ENCODE measurements at regions not wholly inside any gene's neighbourhood (a gene's known extent, or its start where the extent isn't known, plus 50 kb on each side); places are given as distances from the start of the nearest gene placed in this dataset.

DNA sequence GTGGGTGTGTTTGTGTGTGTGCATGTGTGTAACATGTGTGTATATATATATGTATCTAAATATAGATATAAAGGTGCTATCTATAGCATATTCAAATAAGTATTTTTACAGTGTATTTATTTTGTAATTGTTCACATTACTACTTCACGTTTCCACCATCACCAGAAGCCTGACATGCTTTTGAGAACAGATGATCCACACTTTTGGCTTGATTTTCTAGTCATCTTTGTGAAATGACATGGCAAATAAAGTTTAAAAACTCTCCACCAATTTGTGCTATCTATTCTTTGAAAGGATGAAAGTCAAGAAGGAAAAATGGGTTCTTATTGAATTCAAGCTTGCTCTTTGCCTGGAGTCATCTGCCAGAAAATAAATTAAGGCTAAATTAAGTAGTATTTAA is 294.0 kb upstream of the AKR1E2 start:
- in situ Hi-C loops (cut with HindIII; ENCODE audit: low pct_unique_long_range_greater_than_20kb, low sequenced_read_pairs): no loop called here
- no peak for DNase-seq (ENCODE audit: low read depth)

DNA sequence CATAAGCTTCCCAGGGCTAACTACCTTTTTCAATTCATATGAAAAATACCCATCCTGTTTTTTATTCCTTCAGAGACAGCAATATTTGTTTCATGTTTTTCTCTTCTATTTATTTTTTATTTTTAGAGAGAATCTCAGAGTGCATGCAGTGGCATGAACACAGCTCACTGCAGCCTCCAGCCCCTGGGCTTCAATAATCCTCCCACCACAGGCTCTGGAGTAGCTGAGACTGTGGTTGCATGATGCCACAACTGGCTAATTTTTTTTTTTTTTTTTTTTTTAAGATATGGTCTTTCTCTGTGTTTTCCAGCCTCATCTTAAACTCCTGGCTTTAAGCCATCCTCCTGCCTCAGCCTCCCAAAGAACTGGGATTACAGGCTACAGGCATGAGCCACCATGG is 296.7 kb upstream of the AKR1E2 start:
- in situ Hi-C loops (cut with HindIII; ENCODE audit: low pct_unique_long_range_greater_than_20kb, low sequenced_read_pairs): no loop called here
- no peak for DNase-seq (ENCODE audit: low read depth)

DNA sequence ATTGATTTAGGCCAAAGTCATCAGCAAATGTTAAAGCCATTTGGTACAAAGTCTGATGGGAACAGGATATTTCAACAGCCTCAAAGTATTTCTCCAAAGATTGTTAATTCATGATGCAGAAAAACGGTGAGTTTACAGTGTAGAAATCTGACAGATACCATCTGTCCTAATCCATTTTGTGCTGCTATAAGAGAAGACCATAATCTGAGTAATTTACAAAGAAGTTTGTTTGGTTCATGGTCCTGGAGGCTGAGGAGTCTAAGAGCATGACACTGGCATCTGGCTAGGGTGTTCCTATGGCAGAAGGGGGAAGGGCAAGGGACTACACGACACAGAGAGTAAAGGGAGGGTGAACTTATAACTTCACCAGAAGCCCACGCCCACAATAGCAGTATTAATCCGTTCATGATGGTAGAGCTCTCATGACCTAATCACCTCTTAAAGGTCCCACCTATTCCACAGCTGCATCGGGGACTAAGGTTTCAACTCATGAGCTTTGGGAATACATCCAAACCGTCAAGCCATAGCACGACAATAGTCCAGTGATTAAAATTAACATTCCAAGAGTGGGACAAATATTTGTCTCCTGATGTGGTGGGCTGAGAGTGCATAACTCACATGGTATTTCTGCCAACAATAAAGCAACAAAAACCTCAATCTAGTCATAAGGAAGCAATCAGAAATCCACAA is 298.6 kb upstream of the AKR1E2 start:
- in situ Hi-C loops (cut with HindIII; ENCODE audit: low pct_unique_long_range_greater_than_20kb, low sequenced_read_pairs): no loop called here
- DNase-seq (ENCODE audit: low read depth): peak; percentile 23

DNA sequence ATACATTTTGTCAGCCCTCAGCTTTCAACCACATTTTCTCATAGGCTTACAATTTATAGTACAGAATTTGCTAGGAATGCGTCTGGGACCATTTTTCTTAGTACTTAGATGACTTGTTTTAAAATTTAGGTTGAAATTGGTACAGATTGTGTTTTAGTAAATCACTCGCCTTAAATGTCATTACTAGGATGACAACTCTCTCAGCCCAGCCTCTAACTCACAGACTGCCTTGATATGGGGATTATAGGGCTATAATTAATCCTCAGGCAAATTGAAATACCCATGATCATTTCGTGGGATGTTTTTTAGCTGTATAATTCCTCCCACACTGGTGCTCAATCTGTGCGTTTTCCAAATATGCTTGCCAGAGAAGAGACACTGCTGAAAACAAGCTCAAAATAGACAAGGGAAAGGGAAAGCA is 299.7 kb upstream of the AKR1E2 start:
- DNase-seq (ENCODE audit: low read depth): no peak

DNA sequence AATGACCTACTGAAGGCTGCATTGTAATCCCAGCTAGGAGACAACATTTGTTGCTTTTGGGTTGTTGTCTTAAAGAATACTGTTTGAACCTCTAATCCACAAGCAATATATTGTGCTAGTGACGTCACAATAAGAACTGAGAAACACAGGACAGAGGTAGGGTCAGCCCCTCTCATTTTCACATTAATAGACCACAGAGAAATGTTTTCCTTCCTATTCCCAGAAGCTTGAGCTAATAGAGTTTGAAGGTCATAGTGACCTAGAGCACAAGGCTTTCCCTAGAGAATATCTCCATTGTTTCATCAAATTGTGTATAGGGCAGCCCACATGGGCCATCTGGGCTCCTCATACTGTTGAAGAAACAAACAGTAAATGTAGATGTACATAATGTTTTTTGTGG is 300.9 kb upstream of the AKR1E2 start:
- DNase-seq (ENCODE audit: low read depth): no peak
- in situ Hi-C loops (cut with HindIII; ENCODE audit: low pct_unique_long_range_greater_than_20kb, low sequenced_read_pairs): no loop called here

More for the DNA sequence above, 299.7 kb upstream of the AKR1E2 start:
- in situ Hi-C loops (cut with HindIII; ENCODE audit: low pct_unique_long_range_greater_than_20kb, low sequenced_read_pairs): no loop called here

DNA sequence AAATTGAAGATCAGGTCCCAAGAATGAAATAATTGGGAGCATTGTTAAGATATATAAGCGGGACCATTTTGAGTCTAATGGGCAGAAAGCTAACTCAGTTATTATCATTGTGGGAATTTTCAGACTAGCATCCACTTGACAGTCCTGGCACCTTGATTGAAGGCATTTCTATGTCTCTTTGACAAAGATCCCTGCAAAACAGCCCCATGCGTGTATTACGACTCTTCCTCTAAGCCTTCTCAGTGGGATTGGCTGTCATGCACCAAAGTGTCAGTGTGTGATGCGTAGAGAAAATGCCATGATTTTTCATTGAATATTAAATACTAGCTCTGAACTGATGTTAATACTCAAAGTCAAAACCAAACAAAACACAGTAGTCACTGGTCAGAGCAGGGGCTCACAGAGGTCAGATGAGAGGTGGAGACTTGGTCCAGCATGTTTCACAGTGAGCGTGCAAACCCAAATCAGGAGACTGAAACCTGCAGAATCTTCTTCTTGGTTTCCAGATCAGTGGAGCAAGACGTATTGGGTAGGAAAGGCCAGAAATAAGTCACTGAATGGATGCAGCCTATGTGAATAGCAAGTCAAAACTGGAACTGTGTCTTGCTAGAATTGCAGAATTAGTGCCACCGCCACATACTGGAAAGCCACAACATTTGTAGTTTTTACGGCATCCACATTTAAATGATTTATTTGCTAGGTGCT is 303.6 kb upstream of the AKR1E2 start:
- DNase-seq (ENCODE audit: low read depth): peak; percentile 76
- in situ Hi-C loops (cut with HindIII; ENCODE audit: low pct_unique_long_range_greater_than_20kb, low sequenced_read_pairs): no loop called here

DNA sequence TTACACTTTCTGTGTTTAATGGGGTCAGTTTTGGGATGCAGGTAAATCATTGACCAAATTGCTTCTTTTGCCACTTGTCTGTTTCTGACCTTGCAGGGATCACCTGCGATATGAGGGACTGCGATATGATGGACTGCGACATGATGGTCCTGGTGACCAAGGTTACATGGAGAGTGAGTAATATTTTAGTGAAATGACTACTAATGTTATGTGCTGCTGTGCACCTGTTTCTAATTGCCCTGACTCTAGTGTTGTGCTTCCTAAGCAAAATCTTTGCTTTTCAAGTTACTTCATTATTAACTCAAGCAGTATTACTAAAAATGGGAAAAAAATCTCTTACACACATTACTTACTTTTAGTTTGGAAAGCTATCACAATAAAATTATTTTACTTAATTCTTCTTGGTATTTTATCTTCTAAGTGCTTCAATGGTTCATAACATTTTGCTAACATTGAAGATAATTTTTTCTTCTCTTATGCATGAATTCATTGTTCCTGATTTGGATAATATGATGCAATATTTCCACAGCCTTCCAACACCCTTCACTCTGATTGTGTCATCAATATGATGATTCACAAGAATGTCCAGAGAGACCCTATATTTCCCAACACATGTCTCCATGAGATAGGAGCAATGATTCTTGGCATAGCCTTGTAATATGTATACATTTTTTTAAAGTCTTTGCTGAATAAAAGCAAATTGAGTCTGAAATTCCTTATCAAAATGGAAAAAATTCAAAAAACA is 306.2 kb upstream of the AKR1E2 start:
- in situ Hi-C loops (cut with HindIII; ENCODE audit: low pct_unique_long_range_greater_than_20kb, low sequenced_read_pairs): no loop called here
- no peak for DNase-seq (ENCODE audit: low read depth)

DNA sequence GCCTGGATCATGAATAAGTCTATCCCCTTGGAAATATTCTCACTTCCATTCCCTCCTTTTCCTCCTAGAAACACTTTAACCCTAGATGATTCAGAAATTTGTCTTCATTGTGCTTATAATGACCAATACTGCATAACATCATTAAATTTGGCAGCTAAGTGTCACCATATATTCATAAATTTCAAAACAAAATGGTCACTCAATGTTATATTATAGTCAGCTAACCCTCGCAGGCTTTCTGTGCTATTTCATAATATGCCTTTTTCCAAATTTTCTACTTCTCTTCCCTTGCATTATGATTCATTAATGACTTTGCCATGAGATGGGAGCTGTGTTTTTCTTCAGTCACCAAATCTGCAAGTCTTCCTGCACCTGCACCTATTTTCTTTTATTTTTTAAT is 308.3 kb upstream of the AKR1E2 start:
- in situ Hi-C loops (cut with HindIII; ENCODE audit: low pct_unique_long_range_greater_than_20kb, low sequenced_read_pairs): no loop called here
- DNase-seq (ENCODE audit: low read depth): no peak

DNA sequence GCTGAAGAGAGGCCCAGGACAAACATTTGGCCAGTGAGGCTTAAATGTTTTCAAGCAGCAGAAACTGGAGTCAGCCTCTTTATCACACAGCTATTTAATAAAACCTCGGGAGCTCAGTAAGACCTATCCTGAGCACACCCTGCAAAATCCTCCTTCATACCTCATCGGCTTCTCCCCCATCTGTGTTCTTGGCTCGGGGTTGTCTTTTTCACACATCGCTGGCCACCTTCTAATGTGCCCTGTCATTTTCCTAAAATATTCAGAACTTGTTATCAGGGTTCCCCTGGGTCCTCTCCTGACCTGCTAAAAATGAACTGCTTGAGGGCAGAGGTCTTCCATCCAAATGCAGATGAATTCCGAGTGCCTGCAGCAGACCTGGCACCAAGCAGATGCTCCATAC is 310.3 kb upstream of the AKR1E2 start:
- in situ Hi-C loops (cut with HindIII; ENCODE audit: low pct_unique_long_range_greater_than_20kb, low sequenced_read_pairs): no loop called here
- peak; percentile 36 for DNase-seq (ENCODE audit: low read depth)

DNA sequence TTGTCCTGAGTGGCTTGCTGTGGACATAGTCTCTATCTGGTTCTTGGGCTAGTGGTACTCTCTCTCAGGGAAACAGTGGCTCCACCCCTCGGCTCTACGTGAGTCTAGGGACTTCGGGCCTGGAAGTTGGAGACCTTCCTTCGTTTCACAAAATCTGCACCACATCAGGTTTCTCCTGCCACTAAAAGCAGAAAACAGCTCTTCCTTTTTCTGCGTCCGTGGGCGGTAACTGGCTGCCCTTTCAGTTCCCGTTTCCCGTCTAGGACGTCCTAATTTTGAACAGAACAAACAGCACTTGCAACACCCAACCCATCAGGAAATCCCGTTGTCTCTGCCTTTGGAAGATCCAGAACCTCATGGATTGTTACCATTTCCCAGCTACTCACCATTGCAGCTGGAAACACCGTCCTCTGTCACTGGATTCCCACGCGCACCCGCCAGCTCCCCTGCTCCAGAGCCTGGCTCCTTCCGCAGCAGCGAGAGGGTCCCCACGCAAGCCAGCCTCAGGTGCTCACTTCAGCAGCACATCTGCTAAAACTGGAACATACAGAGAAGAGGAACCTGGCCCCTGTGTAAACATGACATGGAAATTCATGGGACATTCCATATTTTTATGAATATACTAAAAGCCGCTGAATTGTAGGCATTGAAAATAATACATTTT is 311.4 kb upstream of the AKR1E2 start:
- in situ Hi-C loops (cut with HindIII; ENCODE audit: low pct_unique_long_range_greater_than_20kb, low sequenced_read_pairs): no loop called here
- DNase-seq (ENCODE audit: low read depth): no peak

DNA sequence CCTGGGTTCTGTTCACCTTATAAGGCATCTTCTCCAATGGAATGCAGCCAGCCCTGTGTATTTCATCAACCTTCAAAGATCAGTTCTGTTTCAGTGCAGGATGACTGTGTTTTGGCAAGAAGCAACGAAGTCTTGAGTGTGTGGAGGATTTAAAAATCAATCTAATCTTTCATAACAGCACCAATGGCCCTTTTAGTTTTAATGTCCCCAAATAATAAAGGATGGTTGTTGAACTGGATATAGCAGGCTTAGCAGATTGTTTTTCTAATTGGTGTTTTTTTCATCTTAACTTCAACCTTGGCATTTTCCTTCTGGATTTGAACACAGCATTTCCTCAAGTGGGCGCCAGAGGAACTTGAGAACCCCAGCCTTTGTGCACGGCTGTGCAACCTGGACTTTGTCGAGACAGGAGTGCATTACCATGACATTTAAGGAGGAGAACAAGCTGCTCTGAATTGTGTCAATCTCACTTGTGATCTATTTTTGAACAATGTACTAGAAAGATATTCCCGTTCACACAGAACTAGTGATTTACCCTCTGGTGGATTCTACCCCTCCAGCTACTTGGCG is 313.3 kb upstream of the AKR1E2 start:
- in situ Hi-C loops (cut with HindIII; ENCODE audit: low pct_unique_long_range_greater_than_20kb, low sequenced_read_pairs): no loop called here

DNA sequence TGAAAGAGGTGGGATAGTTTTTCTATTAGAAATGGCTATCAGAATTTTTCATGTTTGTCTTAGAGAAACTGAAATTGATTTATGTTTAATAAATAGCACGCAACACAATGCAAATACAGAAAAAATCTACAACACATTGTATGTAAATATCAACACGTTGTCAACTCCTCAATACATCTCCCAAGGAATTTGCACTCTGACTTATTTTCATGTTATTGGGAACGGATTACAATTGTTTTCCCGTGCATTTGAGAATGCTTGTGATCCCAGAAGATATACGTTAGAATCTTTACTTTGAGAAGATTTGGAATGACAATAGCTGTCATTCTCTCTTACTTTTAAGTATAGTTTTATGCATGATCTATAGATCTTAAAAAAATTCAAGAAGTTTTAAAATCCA is 313.8 kb upstream of the AKR1E2 start:
- in situ Hi-C loops (cut with HindIII; ENCODE audit: low pct_unique_long_range_greater_than_20kb, low sequenced_read_pairs): no loop called here

More for the DNA sequence above, 313.3 kb upstream of the AKR1E2 start:
- DNase-seq (ENCODE audit: low read depth): peak; percentile 46

DNA sequence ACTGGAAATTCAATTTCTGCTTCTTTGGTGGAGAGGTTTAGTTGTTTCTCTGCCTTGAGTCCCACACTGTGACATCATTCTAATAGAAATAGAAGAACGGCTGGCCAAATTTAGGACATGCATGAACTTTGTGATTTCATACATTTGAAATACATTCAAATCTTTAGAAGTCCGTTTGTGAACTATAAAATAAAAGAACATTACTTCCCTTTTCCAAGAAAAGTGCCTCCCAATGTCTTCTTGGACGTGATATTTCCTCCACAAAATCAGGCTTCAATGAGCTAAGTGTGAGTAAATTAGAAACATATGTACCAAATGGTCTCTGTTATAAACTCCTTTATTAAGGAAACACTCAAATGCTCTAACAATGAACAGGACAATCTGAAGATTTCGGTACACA is 314.5 kb upstream of the AKR1E2 start:
- DNase-seq (ENCODE audit: low read depth): no peak
- in situ Hi-C loops (cut with HindIII; ENCODE audit: low pct_unique_long_range_greater_than_20kb, low sequenced_read_pairs): no loop called here

More for the DNA sequence above, 313.8 kb upstream of the AKR1E2 start:
- DNase-seq (ENCODE audit: low read depth): no peak

DNA sequence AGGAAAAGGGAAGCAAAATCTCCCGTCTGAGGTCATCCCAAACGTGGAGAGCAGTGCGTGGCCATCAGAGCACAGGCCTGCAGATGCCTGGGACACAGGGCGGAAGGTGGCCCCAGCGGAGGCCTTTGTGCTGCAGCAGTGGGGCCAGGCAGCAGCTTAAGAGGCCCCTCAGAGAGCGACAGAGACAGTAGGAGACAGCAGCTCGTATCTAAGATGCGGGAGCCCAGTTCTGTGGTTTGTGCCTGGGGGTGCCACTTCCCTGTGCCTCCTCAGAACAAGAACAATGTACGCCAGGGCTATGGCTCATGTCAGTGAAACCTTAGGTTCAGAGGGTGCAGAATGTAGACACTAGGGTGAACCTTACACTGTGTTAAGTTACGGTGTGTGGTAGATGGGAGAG is 316.6 kb upstream of the AKR1E2 start:
- no peak for DNase-seq (ENCODE audit: low read depth)
- in situ Hi-C loops (cut with HindIII; ENCODE audit: low pct_unique_long_range_greater_than_20kb, low sequenced_read_pairs): no loop called here

DNA sequence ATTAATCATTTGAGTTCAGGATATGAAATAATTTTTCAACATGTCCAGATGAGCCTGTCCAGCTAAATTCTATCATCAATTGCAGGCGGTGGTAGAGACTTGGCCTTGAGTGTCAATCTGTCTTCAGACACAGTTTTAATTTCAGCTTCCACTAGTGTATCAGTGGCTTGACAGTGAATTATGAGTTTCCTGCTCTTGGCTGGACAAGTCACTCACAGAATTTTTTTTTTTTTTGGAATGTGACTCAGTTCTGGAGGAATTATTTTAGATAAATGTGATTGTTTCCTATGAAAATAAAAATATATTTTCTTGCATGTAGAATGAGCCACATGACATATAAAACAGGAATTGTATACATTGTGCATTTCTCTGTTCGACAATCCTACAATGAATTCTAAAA is 319.9 kb upstream of the AKR1E2 start:
- in situ Hi-C loops (cut with HindIII; ENCODE audit: low pct_unique_long_range_greater_than_20kb, low sequenced_read_pairs): no loop called here
- DNase-seq (ENCODE audit: low read depth): no peak

DNA sequence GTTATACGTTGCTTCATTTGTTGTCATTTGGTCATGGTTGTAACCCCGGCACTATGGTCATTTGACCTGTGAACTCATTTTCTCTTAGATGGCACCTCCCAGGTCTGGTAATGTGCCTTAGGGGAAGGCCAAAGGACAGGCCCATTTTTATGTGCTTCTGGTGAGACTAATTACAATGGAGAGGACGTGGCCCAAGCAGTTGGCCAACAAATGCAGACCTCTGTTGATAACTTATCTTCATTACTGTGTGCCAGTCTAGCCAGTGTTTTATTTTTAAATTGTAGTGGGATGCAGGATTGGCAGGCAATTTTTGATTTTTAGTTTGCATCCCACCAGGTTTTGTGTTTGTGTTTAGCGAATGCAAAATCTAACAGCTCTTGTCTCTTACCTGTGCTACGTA is 321.5 kb upstream of the AKR1E2 start:
- DNase-seq (ENCODE audit: low read depth): no peak
- in situ Hi-C loops (cut with HindIII; ENCODE audit: low pct_unique_long_range_greater_than_20kb, low sequenced_read_pairs): no loop called here

DNA sequence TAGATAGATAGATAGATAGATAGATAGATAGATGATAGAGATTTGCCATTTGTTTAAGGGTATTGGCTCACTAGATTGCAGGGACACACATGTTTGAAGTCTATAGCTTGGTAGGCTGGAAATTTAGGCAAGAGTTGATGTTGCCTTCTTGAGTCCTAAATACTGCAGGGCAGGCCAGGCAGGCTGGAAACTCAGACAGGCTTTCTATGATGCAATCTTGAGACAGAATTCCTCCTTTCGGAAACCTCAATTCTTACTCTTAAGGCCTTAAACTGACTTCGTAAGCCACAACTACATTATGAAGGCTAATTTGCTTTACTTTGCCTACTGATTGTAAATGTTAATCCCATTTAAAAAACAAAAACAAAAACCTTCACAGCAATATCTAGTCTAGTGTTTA is 322.9 kb upstream of the AKR1E2 start:
- no peak for DNase-seq (ENCODE audit: low read depth)
- in situ Hi-C loops (cut with HindIII; ENCODE audit: low pct_unique_long_range_greater_than_20kb, low sequenced_read_pairs): no loop called here

DNA sequence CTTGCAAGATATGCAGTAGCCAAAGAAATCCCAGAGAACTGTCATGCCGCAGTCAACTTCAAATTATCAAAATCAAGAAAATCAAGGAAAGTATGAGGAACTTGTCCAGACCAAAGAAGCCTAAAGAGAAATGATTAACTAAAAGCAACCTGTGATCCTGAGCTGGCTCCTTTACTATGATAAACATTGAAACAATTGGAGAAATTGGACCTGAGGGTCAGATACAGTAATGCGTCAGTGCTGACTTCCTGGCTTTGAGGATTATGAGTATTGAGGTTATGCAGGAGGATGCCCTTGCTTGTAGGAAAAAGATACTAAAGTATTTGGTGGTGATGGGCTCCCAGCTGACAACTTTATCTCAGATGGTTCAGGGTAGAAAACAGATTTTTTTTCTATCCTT is 324.7 kb upstream of the AKR1E2 start:
- in situ Hi-C loops (cut with HindIII; ENCODE audit: low pct_unique_long_range_greater_than_20kb, low sequenced_read_pairs): no loop called here
- DNase-seq (ENCODE audit: low read depth): peak; percentile 74

All from Caki2 (cell line).